Aorta (tissue), 5 donors: ENCODE measurements at regions not wholly inside any gene's neighbourhood (a gene's known extent, or its start where the extent isn't known, plus 50 kb on each side); places are given as distances from the start of the nearest gene placed in this dataset.

Source experiments
- ATAC-seq: fragments of 200-7000 bp; cut with Tn5 transposase; one replicate; pipeline ENCODE4 v1.9.1; 2022; ENCODE audit warnings: moderate library complexity; ENCODE audit not compliant: low FRiP score
- DNase-seq, 2 donors: peaks; one replicate each; pipeline ENCODE4 v3.0.0-alpha.2; 2020
- H3K27ac ChIP-seq, 2 donors: one replicate each; pipeline ENCODE4 v1.5.1; 2013; ENCODE audit warnings: low read length in 2 of 2, mild to moderate bottlenecking in 2 of 2, moderate library complexity in 2 of 2, control low read depth in 1 of 2, inconsistent platforms in 1 of 2, low read depth in 1 of 2
- H3K27me3 ChIP-seq, 2 donors: one replicate each; pipeline ENCODE4 v1.6.1; 2013; ENCODE audit warnings: control low read depth in 1 of 2, low read length in 1 of 2, mild to moderate bottlenecking in 1 of 2, moderate library complexity in 1 of 2; ENCODE audit not compliant: insufficient read depth in 2 of 2, control insufficient read depth in 1 of 2
- H3K36me3 ChIP-seq, 2 donors: one replicate each; pipeline ENCODE4 v1.6.1; 2013; ENCODE audit warnings: control low read depth in 1 of 2, low read length in 1 of 2, mild to moderate bottlenecking in 1 of 2; ENCODE audit not compliant: insufficient read depth in 2 of 2, control insufficient read depth in 1 of 2
- H3K4me1 ChIP-seq, 2 donors: one replicate each; pipeline ENCODE4 v1.6.1; 2013; ENCODE audit warnings: low read length in 2 of 2, control low read depth in 1 of 2, mild to moderate bottlenecking in 1 of 2, moderate library complexity in 1 of 2; ENCODE audit not compliant: insufficient read depth in 2 of 2, control insufficient read depth in 1 of 2
- H3K4me3 ChIP-seq, 2 donors: one replicate each; pipeline ENCODE4 v1.5.1; 2013; ENCODE audit warnings: low read length in 2 of 2, control low read depth in 1 of 2, mild to moderate bottlenecking in 1 of 2
- H3K9me3 ChIP-seq: one replicate; pipeline ENCODE4 v1.6.1; 2013; ENCODE audit warnings: mild to moderate bottlenecking, low read length; ENCODE audit not compliant: control insufficient read depth
- WGBS, 2 donors: extraction: QIAGEN DNeasy Blood & Tissue Kit; methylation state at CpG; one replicate each; pipeline ENCODE4 v1.1.7; 2013; 5-methylcytosine and 5-hydroxymethylcytosine counted together
- intact Hi-C, 2 donors: fragments of 100-400 bp; cut with DNase I; formaldehyde crosslinking; loops; one replicate each; pipeline versions ENCODE4 v1.14.2 to v1.15.0; 2022
- donor health status: healthy with polysubstance abuse.
- donor health status: Bipolar disorder and iron deficiency.
- donor health status: DM: no; HTN: no; CAD: no.
- donor health status: DM: no; HTN: no; CAD: no.
- donor health status: DM: yes; HTN: yes; CAD: no.

GRCh38 chr16:6081320-6081976 is 983.9 kb upstream of the EEF2KMT start:
- H3K27me3 ChIP-seq: peaks cover 0 to 5% of the 10 kb centered on the region in 2 donors
- H3K4me1 ChIP-seq: no peaks in the 10 kb centered on the region
- no peak overlapping the region for H3K27ac ChIP-seq
- ATAC-seq (no peak), DNase-seq (no peak)
- H3K4me3 ChIP-seq: no peak overlapping the region
- WGBS, 2 donors: 40 to 42% methylated on average over 5 of the region's 5 CpGs
- no peaks in the 10 kb centered on the region for H3K36me3 ChIP-seq
- intact Hi-C loops: no loop called here
- H3K9me3 ChIP-seq: peaks cover 2% of the 10 kb centered on the region

GRCh38 chr16:6076631-6077030 is 979.0 kb upstream of the EEF2KMT start:
- Histone ChIP-seq H3K27ac (no peak overlapping the region), H3K4me1 (no peaks in the 10 kb centered on the region), H3K9me3 (peaks cover 2% of the 10 kb centered on the region), H3K4me3 (no peak overlapping the region), H3K36me3 (no peaks in the 10 kb centered on the region), H3K27me3 (peaks cover 0 to 3% of the 10 kb centered on the region in 2 donors)
- 75 to 76% methylated on average over 2 of the region's 2 CpGs for WGBS, 2 donors
- DNase-seq (no peak), ATAC-seq (no peak)
- intact Hi-C loops: no loop called here

- Histone ChIP-seq H3K27me3 (no peaks in the 10 kb centered on the region), H3K36me3 (no peaks in the 10 kb centered on the region), H3K4me1 (no peaks in the 10 kb centered on the region), H3K9me3 (no peaks in the 10 kb centered on the region), H3K4me3 (no peak overlapping the region), H3K27ac (no peak overlapping the region)
- ATAC-seq (no peak), DNase-seq (no peak)
- intact Hi-C loops: no loop called here
- 72 to 75% methylated on average over 4 of the region's 4 CpGs for WGBS, 2 donors
Observed at GRCh38 chr16:6068063-6068462, 970.5 kb upstream of the EEF2KMT start.

GRCh38 chr16:6066652-6067051 is 969.1 kb upstream of the EEF2KMT start:
- H3K27ac ChIP-seq: no peak overlapping the region
- DNase-seq (no peak), ATAC-seq (no peak)
- intact Hi-C loops: no loop called here
- H3K9me3 ChIP-seq: no peaks in the 10 kb centered on the region
- no peaks in the 10 kb centered on the region for H3K4me1 ChIP-seq
- no peaks in the 10 kb centered on the region for H3K27me3 ChIP-seq
- H3K36me3 ChIP-seq: no peaks in the 10 kb centered on the region
- H3K4me3 ChIP-seq: no peak overlapping the region
- 58 to 61% methylated on average over 7 of the region's 7 CpGs for WGBS, 2 donors

- no peaks in the 10 kb centered on the region for H3K4me1 ChIP-seq
- WGBS, 2 donors: 79 to 86% methylated on average over 3 of the region's 3 CpGs
- H3K4me3 ChIP-seq: no peak overlapping the region
- ATAC-seq: no peak
- intact Hi-C loops: no loop called here
- no peak for DNase-seq
- no peaks in the 10 kb centered on the region for H3K36me3 ChIP-seq
- no peaks in the 10 kb centered on the region for H3K9me3 ChIP-seq
- no peak overlapping the region for H3K27ac ChIP-seq
- no peaks in the 10 kb centered on the region for H3K27me3 ChIP-seq
Observed at GRCh38 chr16:6063526-6063925, 965.9 kb upstream of the EEF2KMT start.

GRCh38 chr16:6059671-6060070 is 962.1 kb upstream of the EEF2KMT start:
- Histone ChIP-seq H3K36me3 (no peaks in the 10 kb centered on the region), H3K4me1 (no peaks in the 10 kb centered on the region), H3K9me3 (no peaks in the 10 kb centered on the region), H3K4me3 (no peak overlapping the region), H3K27me3 (no peaks in the 10 kb centered on the region), H3K27ac (no peak overlapping the region)
- ATAC-seq (no peak), DNase-seq (no peak)
- intact Hi-C loops: no loop called here

GRCh38 chr16:6057821-6058220 is 960.2 kb upstream of the EEF2KMT start:
- H3K27me3 ChIP-seq: no peaks in the 10 kb centered on the region
- DNase-seq (no peak), ATAC-seq (no peak)
- intact Hi-C loops: no loop called here
- H3K9me3 ChIP-seq: no peaks in the 10 kb centered on the region
- H3K27ac ChIP-seq: no peak overlapping the region
- H3K4me1 ChIP-seq: no peaks in the 10 kb centered on the region
- H3K36me3 ChIP-seq: no peaks in the 10 kb centered on the region
- H3K4me3 ChIP-seq: no peak overlapping the region
- 42 to 46% methylated on average over 6 of the region's 6 CpGs for WGBS, 2 donors

- Histone ChIP-seq H3K27ac (no peak overlapping the region), H3K36me3 (no peaks in the 10 kb centered on the region), H3K9me3 (no peaks in the 10 kb centered on the region), H3K4me1 (no peaks in the 10 kb centered on the region), H3K4me3 (no peak overlapping the region), H3K27me3 (no peaks in the 10 kb centered on the region)
- DNase-seq (no peak), ATAC-seq (no peak)
- WGBS, 2 donors: 81 to 88% methylated on average over 3 of the region's 3 CpGs
- intact Hi-C loops: no loop called here
Observed at GRCh38 chr16:6048017-6048416, 950.4 kb upstream of the EEF2KMT start.

- WGBS, 2 donors: 69% methylated on average over 3 of the region's 3 CpGs
- intact Hi-C loops: no loop called here
- no peaks in the 10 kb centered on the region for H3K9me3 ChIP-seq
- DNase-seq (no peak), ATAC-seq (no peak)
- no peaks in the 10 kb centered on the region for H3K27me3 ChIP-seq
- no peak overlapping the region for H3K4me3 ChIP-seq
- no peaks in the 10 kb centered on the region for H3K36me3 ChIP-seq
- no peaks in the 10 kb centered on the region for H3K4me1 ChIP-seq
- H3K27ac ChIP-seq: no peak overlapping the region
Observed at GRCh38 chr16:6047325-6047724, 949.7 kb upstream of the EEF2KMT start.
